NCI-H1436 treated with DMSO at 0.1 percent for 48 hours (cell line): ENCODE measurements at regions not wholly inside any gene's neighbourhood (a gene's known extent, or its start where the extent isn't known, plus 50 kb on each side); places are given as distances from the start of the nearest gene placed in this dataset.
"Not testable (repeated sequence)": the region's sequence is repeated elsewhere in the genome, so short reads cannot be mapped to it uniquely, and the experiment has no call there.

Experiments
- DNase-seq: peaks from one replicate; lab custom pipeline; 2025; lab: John Stamatoyannopoulos, UW

DNA sequence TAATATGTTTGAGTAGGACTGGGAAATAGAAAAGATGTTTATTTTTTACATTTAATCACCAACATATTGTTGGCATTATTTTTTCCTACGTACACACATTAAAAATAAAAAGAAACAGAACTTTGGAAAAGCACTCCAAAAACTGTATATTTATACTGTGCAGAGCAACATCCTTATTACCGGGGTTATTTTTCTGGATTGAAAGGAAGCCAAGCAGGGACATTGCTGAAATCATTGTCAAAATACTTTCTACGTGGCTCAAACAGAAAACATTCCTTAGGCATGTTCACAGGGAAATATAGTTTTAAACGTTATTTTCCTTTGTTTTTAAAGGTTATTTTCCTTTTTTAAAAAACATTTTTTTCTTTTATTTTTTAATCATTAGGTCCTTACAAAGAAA lies 315.0 kb upstream of the SMIM21 start:
- no peak for DNase-seq

DNA sequence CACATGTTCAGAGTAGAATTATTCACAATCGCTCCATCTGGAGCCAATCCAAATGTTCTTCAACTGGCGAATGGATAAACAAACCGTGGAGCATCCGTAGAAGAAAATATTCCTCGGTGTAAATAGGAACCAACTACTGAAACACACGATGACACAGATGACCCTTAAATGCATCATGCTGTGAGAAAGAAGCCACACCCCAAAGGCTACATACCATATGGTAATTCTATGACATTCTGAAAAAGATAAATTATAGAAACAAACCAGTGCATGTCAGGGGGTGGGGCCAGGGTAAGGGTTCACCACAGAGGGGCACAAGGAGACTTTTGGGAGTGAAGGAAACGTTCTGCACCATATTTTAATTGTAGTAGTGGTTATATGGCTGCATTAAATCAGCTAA lies 312.2 kb upstream of the SMIM21 start:
- DNase-seq: no peak

DNA sequence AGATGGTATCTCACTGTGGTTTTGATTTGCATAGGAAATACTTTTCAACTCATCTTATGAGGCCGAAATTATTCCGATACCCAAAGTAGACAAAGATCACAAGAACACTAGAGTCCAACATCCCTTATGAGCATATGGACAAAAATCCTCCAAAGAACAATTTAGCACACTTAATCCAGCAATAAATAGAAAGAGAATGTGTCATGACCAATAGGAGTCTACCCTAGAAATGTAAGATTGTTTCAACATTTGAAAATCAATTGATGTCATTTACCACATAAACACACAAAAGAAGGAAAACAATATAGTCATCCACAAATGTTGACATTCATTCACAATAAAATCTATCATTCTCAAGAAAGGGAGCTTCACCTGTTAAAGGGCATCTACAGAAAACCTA lies 307.8 kb upstream of the SMIM21 start:
- no peak for DNase-seq

GRCh38 chr18:75730249-75730648 lies 302.7 kb upstream of the SMIM21 start:
- DNase-seq: no peak

GRCh38 chr18:75728621-75729020 lies 301.1 kb upstream of the SMIM21 start:
- no peak for DNase-seq

DNA sequence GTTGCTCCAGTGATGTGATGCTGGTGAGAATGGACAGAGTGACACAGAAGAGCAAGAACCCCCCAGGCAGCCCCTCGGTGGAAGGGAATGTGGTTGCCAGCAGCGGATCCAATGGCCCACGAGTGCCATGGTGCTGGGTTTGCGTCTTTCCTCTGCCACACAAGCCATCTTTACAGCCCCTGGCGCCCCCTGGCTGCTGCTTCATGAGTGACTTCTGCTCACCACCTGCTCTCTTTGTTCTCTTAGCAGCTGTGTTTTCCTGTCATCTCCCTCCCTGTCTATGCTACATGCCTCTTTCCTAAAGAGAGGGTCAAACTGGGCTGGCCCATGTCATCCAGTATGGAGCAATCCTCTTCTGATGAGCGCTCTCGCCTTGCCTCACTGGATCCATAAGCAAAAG lies 300.0 kb upstream of the SMIM21 start:
- no peak for DNase-seq

GRCh38 chr18:75723521-75724340 lies 296.2 kb upstream of the SMIM21 start:
- DNase-seq: no peak

- no peak for DNase-seq
Observed at GRCh38 chr18:75714766-75715165, 287.3 kb upstream of the SMIM21 start.

DNA sequence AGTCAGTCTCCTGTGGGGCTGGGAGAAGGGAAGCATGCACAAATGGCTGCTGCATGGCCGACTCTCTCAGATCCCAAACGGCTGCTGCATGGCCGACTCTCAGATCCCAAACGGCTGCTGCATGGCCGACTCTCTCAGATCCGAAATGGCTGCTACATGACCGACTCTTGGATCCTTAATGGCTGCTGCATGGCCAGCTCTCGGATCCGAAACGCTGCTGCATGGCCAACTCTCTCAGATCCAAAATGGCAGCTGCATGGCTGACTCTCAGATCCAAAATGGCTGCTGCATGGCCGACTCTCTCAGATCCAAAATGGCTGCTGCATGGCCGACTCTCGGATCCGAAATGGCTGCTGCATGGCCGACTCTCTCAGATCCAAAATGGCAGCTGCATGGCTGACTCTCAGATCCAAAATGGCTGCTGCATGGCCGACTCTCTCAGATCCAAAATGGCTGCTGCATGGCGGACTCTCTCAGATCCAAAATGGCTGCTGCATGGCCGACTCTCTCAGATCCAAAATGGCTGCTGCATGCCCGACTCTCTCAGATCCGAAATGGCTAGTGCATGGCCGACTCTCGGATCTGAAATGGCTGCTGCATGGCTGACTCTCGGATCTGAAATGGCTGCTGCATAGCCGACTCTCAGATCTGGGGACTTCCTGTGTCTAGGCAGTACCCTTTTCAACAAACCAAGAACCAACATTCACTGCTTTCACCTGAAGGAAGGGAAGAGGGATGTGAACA lies 284.8 kb upstream of the SMIM21 start:
- DNase-seq: not testable (repeated sequence)

GRCh38 chr18:75700561-75700960 lies 273.1 kb upstream of the SMIM21 start:
- DNase-seq: no peak

- DNase-seq: no peak
Observed at GRCh38 chr18:75698861-75699260, 271.4 kb upstream of the SMIM21 start.

DNA sequence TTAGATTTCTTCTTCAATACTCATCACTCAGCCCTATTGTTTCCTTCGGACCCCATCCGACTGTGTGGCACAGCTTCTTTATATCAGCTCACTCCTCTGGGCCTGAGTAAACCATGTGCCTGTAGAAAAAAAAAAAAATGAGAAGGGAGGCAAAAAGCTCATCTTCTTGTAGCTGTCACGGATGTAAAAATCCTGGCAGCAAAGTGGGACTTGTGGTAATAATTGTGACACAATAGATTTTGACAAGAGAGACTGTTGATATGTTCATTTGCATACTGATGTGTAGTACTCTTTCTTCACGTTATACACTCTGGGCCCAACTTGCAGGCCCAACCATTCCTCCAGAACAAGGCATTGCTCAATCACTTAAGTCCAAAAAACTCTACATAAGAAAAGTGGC lies 270.0 kb upstream of the SMIM21 start:
- no peak for DNase-seq

DNA sequence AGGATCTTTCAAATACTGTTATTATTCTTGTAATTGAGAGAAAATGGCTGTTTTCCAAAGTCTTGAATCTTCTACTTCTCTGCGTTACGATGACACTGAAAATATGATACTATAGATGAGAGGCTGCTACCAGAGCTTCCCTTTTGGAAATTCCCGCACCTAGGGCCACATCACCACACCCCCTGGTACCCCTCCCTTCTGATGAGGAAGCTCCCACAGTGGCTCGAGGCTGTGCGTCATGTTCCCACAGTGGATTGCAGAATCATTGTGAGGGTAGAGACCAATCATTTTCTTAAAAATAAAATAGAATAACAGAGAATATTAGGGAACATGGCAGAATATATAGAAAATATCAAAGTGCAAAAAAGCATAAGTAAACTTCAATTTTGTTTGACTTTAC lies 268.9 kb upstream of the SMIM21 start:
- no peak for DNase-seq

DNA sequence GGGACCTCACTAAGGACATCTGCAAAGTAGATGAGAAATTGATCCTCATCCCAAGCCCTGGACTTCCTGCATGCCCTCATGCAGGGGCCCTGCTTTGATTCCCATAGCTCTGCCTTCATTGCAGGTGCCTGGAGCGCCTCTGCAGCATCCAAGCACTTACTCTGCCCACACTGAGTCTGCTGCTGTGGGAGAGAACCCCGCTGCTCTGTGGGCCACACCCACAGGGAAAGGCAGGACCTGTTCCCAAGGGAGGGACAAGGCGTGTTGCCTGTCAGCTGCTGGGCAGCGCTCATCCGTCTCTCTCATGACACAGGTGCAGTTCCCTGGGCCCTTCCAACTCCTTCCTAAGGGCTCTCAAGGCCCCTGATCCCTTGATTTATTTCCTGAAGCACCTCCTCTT lies 266.8 kb upstream of the SMIM21 start:
- DNase-seq: no peak

- no peak for DNase-seq
Observed at GRCh38 chr18:75691483-75691882, 264.0 kb upstream of the SMIM21 start.

- DNase-seq: not testable (repeated sequence)
Observed at GRCh38 chr18:75690283-75690682, 262.8 kb upstream of the SMIM21 start.

DNA sequence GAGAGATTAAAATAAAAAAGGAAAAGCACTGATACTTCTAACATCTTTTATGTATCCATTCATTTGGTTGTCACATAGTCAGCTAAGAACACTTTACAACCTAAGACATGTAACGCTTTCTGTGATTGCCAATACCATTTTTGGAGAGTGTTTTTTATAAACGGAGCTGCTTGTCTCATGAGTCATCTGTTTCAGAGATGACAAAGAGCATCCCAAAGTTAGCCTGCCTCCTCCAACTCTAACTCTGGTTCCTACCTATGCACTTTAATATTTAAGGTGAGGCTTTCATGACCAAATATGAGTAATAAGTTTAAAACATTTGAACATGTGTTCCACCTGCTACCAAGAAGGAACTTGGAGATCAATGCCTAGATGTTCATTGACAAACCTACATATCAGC lies 260.1 kb upstream of the SMIM21 start:
- no peak for DNase-seq

DNA sequence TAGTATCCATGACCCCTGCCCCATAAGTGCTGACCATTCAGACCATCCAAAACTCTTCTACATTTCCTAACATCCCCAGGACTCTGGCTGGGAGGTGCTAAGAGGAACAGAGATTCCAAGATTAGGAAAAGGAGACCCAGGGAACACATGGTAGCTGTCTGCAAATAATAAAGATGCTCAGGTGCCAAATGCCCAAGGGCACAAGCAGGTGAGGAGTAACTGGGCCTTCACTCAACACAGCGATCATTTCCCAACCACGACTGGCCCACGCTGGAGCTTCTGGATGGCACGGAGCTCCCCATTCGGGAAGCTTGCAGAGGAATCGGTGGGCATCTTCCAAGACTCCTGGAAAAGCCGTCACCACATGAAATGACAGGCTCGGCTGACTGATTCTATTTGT lies 255.9 kb upstream of the SMIM21 start:
- DNase-seq: no peak

GRCh38 chr18:75681538-75682115 lies 254.1 kb upstream of the SMIM21 start:
- no peak for DNase-seq

DNA sequence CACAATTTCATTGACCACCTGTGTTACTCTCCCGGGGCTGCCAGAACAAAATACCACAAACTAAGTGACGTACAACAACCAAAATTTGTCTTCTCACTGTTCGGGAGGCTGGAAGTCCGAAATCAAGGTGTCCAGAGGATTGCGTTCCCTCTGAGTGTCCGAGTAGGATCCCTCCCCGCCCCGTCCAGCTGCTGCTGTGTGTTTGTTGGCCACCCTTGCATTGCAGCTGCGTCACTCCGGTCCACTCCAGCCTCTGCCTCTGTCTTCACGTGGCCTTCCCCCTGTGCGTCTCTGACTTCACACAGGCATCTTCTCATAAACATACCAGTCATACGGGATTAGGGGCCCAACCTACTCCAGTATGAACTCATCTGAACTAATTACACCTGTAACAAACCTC lies 251.8 kb upstream of the SMIM21 start:
- DNase-seq: no peak

GRCh38 chr18:75678627-75679026 lies 251.1 kb upstream of the SMIM21 start:
- no peak for DNase-seq

GRCh38 chr18:75677696-75678455 lies 250.4 kb upstream of the SMIM21 start:
- no peak for DNase-seq
